ENCODE measurements at regions not wholly inside any gene's neighbourhood (a gene's known extent, or its start where the extent isn't known, plus 50 kb on each side); places are given as distances from the start of the nearest gene placed in this dataset.

- intact Hi-C loops (cut with DNase I), result no loop called here
- DNase-seq (ENCODE audit: missing footprints) (no peak), ATAC-seq (peak; percentile 71)
Measured at GRCh38 chr6:139547122-139547776, 172.8 kb upstream of the CITED2 start.

- no peak for ATAC-seq
- intact Hi-C loops (cut with DNase I), result no loop called here
- DNase-seq (ENCODE audit: missing footprints), result no peak
Measured at GRCh38 chr6:139546106-139546472, 171.6 kb upstream of the CITED2 start.

GRCh38 chr6:139545206-139546105 lies 171.0 kb upstream of the CITED2 start:
- DNase-seq (ENCODE audit: missing footprints) (no peak), ATAC-seq (no peak)
- intact Hi-C loops (cut with DNase I), result no loop called here

GRCh38 chr6:139544701-139545057 lies 170.2 kb upstream of the CITED2 start:
- DNase-seq (ENCODE audit: missing footprints) (no peak), ATAC-seq (no peak)
- intact Hi-C loops (cut with DNase I), result no loop called here

- DNase-seq (ENCODE audit: missing footprints) (no peak), ATAC-seq (no peak)
- intact Hi-C loops (cut with DNase I), result no loop called here
Measured at GRCh38 chr6:139542351-139542750, 167.9 kb upstream of the CITED2 start.

GRCh38 chr6:139540894-139541293 lies 166.4 kb upstream of the CITED2 start:
- DNase-seq (ENCODE audit: missing footprints) (no peak), ATAC-seq (no peak)
- intact Hi-C loops (cut with DNase I), result no loop called here

GRCh38 chr6:139540276-139540675 lies 165.8 kb upstream of the CITED2 start:
- intact Hi-C loops (cut with DNase I), result no loop called here
- DNase-seq (ENCODE audit: missing footprints) (no peak), ATAC-seq (no peak)

GRCh38 chr6:139539852-139540251 lies 165.4 kb upstream of the CITED2 start:
- intact Hi-C loops (cut with DNase I), result no loop called here

GRCh38 chr6:139538366-139538765 lies 163.9 kb upstream of the CITED2 start:
- no peak for DNase-seq (ENCODE audit: missing footprints)
- intact Hi-C loops (cut with DNase I), result no loop called here
- ATAC-seq, result no peak

More at GRCh38 chr6:139539852-139540251, 165.4 kb upstream of the CITED2 start:
- peak; percentile 77 for ATAC-seq
- DNase-seq (ENCODE audit: missing footprints), result peak; percentile 72

- intact Hi-C loops (cut with DNase I), result no loop called here
- no peak for ATAC-seq
- DNase-seq (ENCODE audit: missing footprints), result no peak
Measured at GRCh38 chr6:139536751-139537617, 162.5 kb upstream of the CITED2 start.

- ATAC-seq (no peak), DNase-seq (ENCODE audit: missing footprints) (no peak)
- intact Hi-C loops (cut with DNase I), result no loop called here
Measured at GRCh38 chr6:139534472-139535115, 160.1 kb upstream of the CITED2 start.

GRCh38 chr6:139533573-139534471 lies 159.4 kb upstream of the CITED2 start:
- ATAC-seq (peak; percentile 57), DNase-seq (ENCODE audit: missing footprints) (no peak)
- intact Hi-C loops (cut with DNase I), result no loop called here

GRCh38 chr6:139533171-139533570 lies 158.7 kb upstream of the CITED2 start:
- intact Hi-C loops (cut with DNase I), result no loop called here
- DNase-seq (ENCODE audit: missing footprints) (no peak), ATAC-seq (no peak)

- intact Hi-C loops (cut with DNase I), result no loop called here
- ATAC-seq (no peak), DNase-seq (ENCODE audit: missing footprints) (no peak)
Measured at GRCh38 chr6:139531148-139532115, 157.0 kb upstream of the CITED2 start.

- no peak for DNase-seq (ENCODE audit: missing footprints)
- intact Hi-C loops (cut with DNase I), result no loop called here
- no peak for ATAC-seq
Measured at GRCh38 chr6:139530561-139530960, 156.1 kb upstream of the CITED2 start.

- intact Hi-C loops (cut with DNase I), result no loop called here
- DNase-seq (ENCODE audit: missing footprints), result no peak
Measured at GRCh38 chr6:139529420-139529819, 155.0 kb upstream of the CITED2 start.

GRCh38 chr6:139528471-139528870 lies 154.0 kb upstream of the CITED2 start:
- no peak for DNase-seq (ENCODE audit: missing footprints)
- intact Hi-C loops (cut with DNase I), result no loop called here
- ATAC-seq, result no peak

More at GRCh38 chr6:139529420-139529819, 155.0 kb upstream of the CITED2 start:
- ATAC-seq, result no peak
